GM06990 (cell line): ENCODE measurements at regions not wholly inside any gene's neighbourhood (a gene's known extent, or its start where the extent isn't known, plus 50 kb on each side); places are given as distances from the start of the nearest gene placed in this dataset.
"Not testable (repeated sequence)": the region's sequence is repeated elsewhere in the genome, so short reads cannot be mapped to it uniquely, and the experiment has no call there.

Experiments
- DNase-seq: peaks from one replicate; pipeline ENCODE4 v3.0.0-alpha.2; 2011; ENCODE audit not compliant: insufficient read length; ENCODE audit errors: extremely low read depth
- H3K27me3 ChIP-seq: replicated peaks from 2 replicates; pipeline ENCODE4 v1.6.0; 2011; ENCODE audit warnings: low read length; ENCODE audit not compliant: control insufficient read depth, insufficient read depth
- H3K36me3 ChIP-seq: 2 replicates; pipeline ENCODE4 v1.5.1; 2011; ENCODE audit warnings: low read length; ENCODE audit not compliant: control insufficient read depth, insufficient read depth
- H3K4me3 ChIP-seq: replicated peaks from 2 replicates; pipeline ENCODE4 v1.5.1; 2011; ENCODE audit warnings: low read depth, mild to moderate bottlenecking, control low read depth, low read length
- CTCF ChIP-seq: IDR thresholded peaks from 2 replicates; pipeline ENCODE4 v1.5.1; 2011; ENCODE audit warnings: low read length, control low read depth, mild to moderate bottlenecking, inconsistent platforms; ENCODE audit not compliant: insufficient read depth, poor library complexity, severe bottlenecking

- DNase-seq = no peak
- no peaks in the 10 kb centered on the region for H3K36me3 ChIP-seq
- no peak for TF ChIP-seq CTCF
- no peaks in the 10 kb centered on the region; the same call in 1 of the 2 replicates for H3K27me3 ChIP-seq
- no peak overlapping the region for H3K4me3 ChIP-seq
These were observed 328.1 kb upstream of the MON1B start for GRCh38 chr16:76862901-76863300.

DNA sequence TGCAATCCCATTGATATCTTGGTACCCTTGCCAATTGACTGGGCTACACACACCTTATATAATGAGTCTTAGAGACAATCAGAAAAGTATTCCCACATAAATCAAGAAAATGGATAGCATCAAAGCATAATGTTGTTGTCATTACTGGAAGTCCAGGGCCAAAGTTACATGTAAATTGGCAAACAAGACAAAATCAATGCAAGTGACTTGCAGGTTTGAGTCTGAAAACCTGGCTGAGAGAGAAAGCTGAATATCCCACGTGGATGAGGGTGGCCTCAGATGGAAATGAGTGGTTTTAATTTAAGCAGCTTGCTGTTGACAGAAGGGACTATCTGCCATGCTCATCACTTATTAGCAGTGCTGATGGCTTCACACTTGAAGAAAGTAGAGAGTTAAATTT is 324.0 kb upstream of the MON1B start:
- Histone ChIP-seq H3K4me3 (no peak overlapping the region), H3K27me3 (no peaks in the 10 kb centered on the region; the same call in 1 of the 2 replicates), H3K36me3 (no peaks in the 10 kb centered on the region)
- DNase-seq = no peak
- no peak for TF ChIP-seq CTCF

- H3K27me3 ChIP-seq = no peaks in the 10 kb centered on the region
- TF ChIP-seq CTCF = no peak
- no peaks in the 10 kb centered on the region for H3K36me3 ChIP-seq
- H3K4me3 ChIP-seq = no peak overlapping the region
- DNase-seq = no peak
These were observed 315.1 kb upstream of the MON1B start for GRCh38 chr16:76875898-76876297.

DNA sequence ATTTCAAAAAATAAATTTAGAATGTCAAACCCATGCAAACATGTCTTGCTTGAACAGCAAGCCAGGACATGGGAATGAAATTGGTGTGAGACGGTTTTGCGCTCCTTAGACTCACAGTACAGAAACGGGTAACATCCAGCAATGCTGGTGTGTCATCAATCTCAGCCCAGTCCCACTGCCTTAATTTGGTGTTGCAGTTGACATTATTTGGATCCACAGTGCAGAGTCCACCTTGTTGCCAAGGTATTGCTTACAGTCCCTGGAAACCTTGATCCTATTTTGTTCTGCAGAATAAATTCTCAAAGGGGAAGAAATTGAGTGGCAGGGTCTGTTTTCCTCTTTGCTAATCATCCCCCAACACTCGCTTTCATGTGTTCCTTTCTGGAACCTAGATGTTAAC is 311.6 kb upstream of the MON1B start:
- Histone ChIP-seq H3K4me3 (no peak overlapping the region), H3K36me3 (no peaks in the 10 kb centered on the region), H3K27me3 (no peaks in the 10 kb centered on the region)
- no peak for TF ChIP-seq CTCF
- DNase-seq = no peak

- not testable (repeated sequence) for H3K27me3 ChIP-seq, H3K4me3 ChIP-seq, H3K36me3 ChIP-seq, DNase-seq
These were observed 310.5 kb upstream of the MON1B start for GRCh38 chr16:76880523-76880922.

- no peak for DNase-seq
These were observed 308.9 kb upstream of the MON1B start for GRCh38 chr16:76882105-76882504.

More at GRCh38 chr16:76882105-76882504, 308.9 kb upstream of the MON1B start:
- TF ChIP-seq CTCF = no peak
- H3K36me3 ChIP-seq = no peaks in the 10 kb centered on the region
- no peaks in the 10 kb centered on the region for H3K27me3 ChIP-seq
- H3K4me3 ChIP-seq = no peak overlapping the region
